GM21717 (cell line): ENCODE measurements at regions not wholly inside any gene's neighbourhood (a gene's known extent, or its start where the extent isn't known, plus 50 kb on each side); places are given as distances from the start of the nearest gene placed in this dataset.

Experiments used
- ATAC-seq: cut with Tn5 transposase; IDR thresholded peaks from one replicate; pipeline ENCODE4 v1.9.1; 2021; ENCODE audit warnings: mild to moderate bottlenecking, moderate library complexity; ENCODE audit not compliant: unreplicated experiment

- no peak for ATAC-seq
Measured at GRCh38 chr1:90412563-90412962, 304.5 kb downstream of the BARHL2 start.

- no peak for ATAC-seq
Measured at GRCh38 chr1:90411185-90411584, 305.9 kb downstream of the BARHL2 start.

GRCh38 chr1:90407737-90408136, 309.4 kb downstream of the BARHL2 start:
- ATAC-seq = no peak

GRCh38 chr1:90405726-90406125, 311.4 kb downstream of the BARHL2 start:
- no peak for ATAC-seq

GRCh38 chr1:90402893-90403849, 313.9 kb downstream of the BARHL2 start:
- ATAC-seq = no peak

- no peak for ATAC-seq
Measured at GRCh38 chr1:90400131-90400530, 317.0 kb downstream of the BARHL2 start.

GRCh38 chr1:90396917-90397316, 320.2 kb downstream of the BARHL2 start:
- no peak for ATAC-seq

GRCh38 chr1:90394247-90394646, 322.9 kb downstream of the BARHL2 start:
- no peak for ATAC-seq

- ATAC-seq = no peak
Measured at GRCh38 chr1:90393025-90393424, 324.1 kb downstream of the BARHL2 start.

- no peak for ATAC-seq
Measured at GRCh38 chr1:90391126-90391525, 326.0 kb downstream of the BARHL2 start.

GRCh38 chr1:90387805-90388204, 329.3 kb downstream of the BARHL2 start:
- no peak for ATAC-seq

- ATAC-seq = no peak
Measured at GRCh38 chr1:90386899-90387720, 330.0 kb downstream of the BARHL2 start.

- no peak for ATAC-seq
Measured at GRCh38 chr1:90384193-90384592, 332.9 kb downstream of the BARHL2 start.

GRCh38 chr1:90382161-90382560, 334.9 kb downstream of the BARHL2 start:
- no peak for ATAC-seq

- ATAC-seq = no peak
Measured at GRCh38 chr1:90381598-90381997, 335.5 kb downstream of the BARHL2 start.

GRCh38 chr1:90371448-90371813, 345.7 kb downstream of the BARHL2 start:
- ATAC-seq = no peak

- ATAC-seq = no peak
Measured at GRCh38 chr1:90370686-90371447, 346.2 kb downstream of the BARHL2 start.

- no peak for ATAC-seq
Measured at GRCh38 chr1:90362163-90362562, 354.9 kb downstream of the BARHL2 start.

- no peak for ATAC-seq
Measured at GRCh38 chr1:90361026-90361425, 356.1 kb downstream of the BARHL2 start.

GRCh38 chr1:90359994-90360393, 357.1 kb downstream of the BARHL2 start:
- ATAC-seq = no peak

GRCh38 chr1:90358448-90358847, 358.7 kb downstream of the BARHL2 start:
- ATAC-seq = no peak
